Mesothelial cell of epicardium (in vitro differentiated cells): ENCODE measurements at regions not wholly inside any gene's neighbourhood (a gene's known extent, or its start where the extent isn't known, plus 50 kb on each side); places are given as distances from the start of the nearest gene placed in this dataset.

Experiments used
- DNase-seq, 2 experiments: peaks; one replicate each; pipeline ENCODE4 v3.0.0; 2021; ENCODE audit warnings: low spot score in 2 of 2; ENCODE audit not compliant: unreplicated experiment in 2 of 2
- H3K27ac Mint-ChIP-seq: 2 replicates; pipeline ENCODE4 v1.8.0; 2021; ENCODE audit warnings: mixed read lengths
- H3K27me3 Mint-ChIP-seq: 2 replicates; pipeline ENCODE4 v1.8.0; 2021; ENCODE audit warnings: low read depth, mixed read lengths
- H3K36me3 Mint-ChIP-seq: 2 replicates; pipeline ENCODE4 v1.8.0; 2021; ENCODE audit warnings: mixed read lengths
- H3K4me1 Mint-ChIP-seq: 2 replicates; pipeline ENCODE4 v1.8.0; 2021; ENCODE audit warnings: mixed read lengths
- H3K4me3 Mint-ChIP-seq: 2 replicates; pipeline ENCODE4 v1.8.0; 2021; ENCODE audit warnings: mild to moderate bottlenecking, moderate library complexity, mixed read lengths
- H3K9me3 Mint-ChIP-seq: 2 replicates; pipeline ENCODE4 v1.8.0; 2021; ENCODE audit warnings: mixed read lengths
- TF ChIP-seq, protein P1 (sequence below): fragments of 200-600 bp; sonication (generic); IDR thresholded peaks from one replicate; pipeline ENCODE4 v1.5.0; 2021; ENCODE audit warnings: antibody characterized with exemption; ENCODE audit not compliant: unreplicated experiment

DNA sequence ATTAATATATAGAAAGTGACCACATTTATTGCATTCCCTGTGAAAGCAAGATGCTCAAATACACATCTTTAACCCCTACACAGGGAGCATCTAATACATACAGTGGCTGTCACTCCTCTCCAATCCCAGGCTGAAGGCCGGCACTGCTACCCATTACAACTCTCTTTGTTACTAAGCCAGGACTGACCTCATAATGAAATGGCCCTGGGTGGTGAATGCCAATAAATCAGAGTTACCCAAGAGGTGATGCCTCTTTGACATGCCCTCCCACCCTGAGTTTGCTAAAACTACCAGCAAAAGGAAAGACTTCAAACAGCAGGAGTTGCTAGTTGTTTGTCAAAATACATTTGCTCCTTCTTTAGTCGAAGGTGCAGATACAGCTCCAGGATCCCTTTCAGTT is 214.2 kb downstream of the FOXA2 start:
- Mint-ChIP-seq H3K4me3 (no peak overlapping the region), H3K27me3 (peaks cover 80% of the 10 kb centered on the region), H3K4me1 (peaks cover 3% of the 10 kb centered on the region), H3K9me3 (no peaks in the 10 kb centered on the region), H3K27ac (no peak overlapping the region), H3K36me3 (no peaks in the 10 kb centered on the region)
- TF ChIP-seq, protein P1, sequence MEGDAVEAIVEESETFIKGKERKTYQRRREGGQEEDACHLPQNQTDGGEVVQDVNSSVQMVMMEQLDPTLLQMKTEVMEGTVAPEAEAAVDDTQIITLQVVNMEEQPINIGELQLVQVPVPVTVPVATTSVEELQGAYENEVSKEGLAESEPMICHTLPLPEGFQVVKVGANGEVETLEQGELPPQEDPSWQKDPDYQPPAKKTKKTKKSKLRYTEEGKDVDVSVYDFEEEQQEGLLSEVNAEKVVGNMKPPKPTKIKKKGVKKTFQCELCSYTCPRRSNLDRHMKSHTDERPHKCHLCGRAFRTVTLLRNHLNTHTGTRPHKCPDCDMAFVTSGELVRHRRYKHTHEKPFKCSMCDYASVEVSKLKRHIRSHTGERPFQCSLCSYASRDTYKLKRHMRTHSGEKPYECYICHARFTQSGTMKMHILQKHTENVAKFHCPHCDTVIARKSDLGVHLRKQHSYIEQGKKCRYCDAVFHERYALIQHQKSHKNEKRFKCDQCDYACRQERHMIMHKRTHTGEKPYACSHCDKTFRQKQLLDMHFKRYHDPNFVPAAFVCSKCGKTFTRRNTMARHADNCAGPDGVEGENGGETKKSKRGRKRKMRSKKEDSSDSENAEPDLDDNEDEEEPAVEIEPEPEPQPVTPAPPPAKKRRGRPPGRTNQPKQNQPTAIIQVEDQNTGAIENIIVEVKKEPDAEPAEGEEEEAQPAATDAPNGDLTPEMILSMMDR: no peak
- DNase-seq: no peak

- peaks cover 1% of the 10 kb centered on the region for H3K9me3 Mint-ChIP-seq
- no peak overlapping the region for H3K27ac Mint-ChIP-seq
- TF ChIP-seq, protein P1: no peak
- H3K36me3 Mint-ChIP-seq: no peaks in the 10 kb centered on the region
- no peaks in the 10 kb centered on the region for H3K4me1 Mint-ChIP-seq
- no peak overlapping the region for H3K4me3 Mint-ChIP-seq
- peaks cover 83% of the 10 kb centered on the region for H3K27me3 Mint-ChIP-seq
- DNase-seq: no peak
These were observed 215.3 kb downstream of the FOXA2 start for GRCh38 chr20:22369100-22369499.

DNA sequence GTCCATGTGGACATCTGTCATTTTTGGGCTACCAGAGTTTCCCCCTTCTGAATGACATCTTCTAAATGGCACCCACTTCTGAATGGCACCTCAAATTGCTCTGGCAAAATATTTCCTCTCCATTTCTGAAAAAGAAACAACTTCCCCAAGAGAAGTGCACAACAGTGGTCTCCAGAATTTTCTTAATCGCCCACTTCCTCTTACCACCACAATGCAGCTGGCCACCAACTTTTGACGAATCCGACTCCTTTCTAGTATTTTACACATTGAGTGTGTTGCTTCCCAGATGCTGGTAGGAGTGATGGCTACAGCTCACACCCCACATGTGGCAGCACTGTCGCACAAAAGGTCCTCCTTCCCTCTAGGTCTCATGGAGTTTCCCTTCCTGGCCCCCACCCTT is 216.1 kb downstream of the FOXA2 start:
- TF ChIP-seq, protein P1: no peak
- Mint-ChIP-seq H3K9me3 (peaks cover 8% of the 10 kb centered on the region), H3K4me3 (no peak overlapping the region), H3K4me1 (no peaks in the 10 kb centered on the region), H3K27ac (no peak overlapping the region), H3K27me3 (peaks cover 85% of the 10 kb centered on the region), H3K36me3 (no peaks in the 10 kb centered on the region)
- no peak for DNase-seq

DNA sequence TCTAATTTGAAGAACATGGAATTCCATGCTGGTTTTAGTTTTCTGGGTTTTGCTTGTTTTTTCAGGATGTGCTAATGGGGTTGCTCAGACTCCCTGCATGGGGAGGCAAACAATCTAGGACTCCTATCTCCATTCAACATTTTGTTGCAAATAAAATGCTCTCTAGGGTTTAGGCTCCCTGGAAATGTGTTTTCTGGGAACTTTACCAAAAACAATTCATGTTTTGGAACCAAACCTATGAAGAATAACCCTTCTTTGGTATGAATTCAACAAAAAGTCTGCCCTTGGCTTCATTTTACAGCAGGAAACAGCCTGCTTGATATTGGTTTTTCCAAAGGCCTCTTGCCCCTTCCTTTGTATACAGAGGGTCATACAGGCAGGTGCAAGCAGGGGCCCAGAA is 217.7 kb downstream of the FOXA2 start:
- H3K36me3 Mint-ChIP-seq: no peaks in the 10 kb centered on the region
- no peak overlapping the region for H3K4me3 Mint-ChIP-seq
- TF ChIP-seq, protein P1: no peak
- H3K27ac Mint-ChIP-seq: no peak overlapping the region
- peaks cover 74% of the 10 kb centered on the region for H3K27me3 Mint-ChIP-seq
- H3K4me1 Mint-ChIP-seq: no peaks in the 10 kb centered on the region
- DNase-seq: no peak
- H3K9me3 Mint-ChIP-seq: peaks cover 8% of the 10 kb centered on the region

DNA sequence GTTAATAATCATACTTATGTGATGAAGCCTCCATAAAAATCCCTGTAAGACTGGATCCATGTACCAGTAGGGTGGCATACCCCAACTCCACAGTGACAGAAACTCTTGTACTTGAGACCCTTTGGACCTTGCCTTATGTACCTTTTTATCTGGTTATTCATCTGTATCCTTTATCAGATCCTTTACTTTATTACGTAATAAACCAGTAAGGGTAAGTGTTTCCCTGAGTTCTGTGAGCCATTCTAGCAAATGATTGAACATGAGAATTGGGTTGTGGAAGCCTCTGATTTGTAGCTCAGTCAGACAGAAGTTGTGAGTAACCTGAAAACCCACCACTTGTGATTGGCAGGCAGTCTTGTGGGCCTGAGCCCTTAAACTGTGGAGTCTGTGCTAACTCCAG is 229.7 kb downstream of the FOXA2 start:
- TF ChIP-seq, protein P1: no peak
- Mint-ChIP-seq H3K4me3 (no peak overlapping the region), H3K4me1 (no peaks in the 10 kb centered on the region), H3K9me3 (no peaks in the 10 kb centered on the region), H3K27me3 (peaks cover 58% of the 10 kb centered on the region), H3K27ac (no peak overlapping the region), H3K36me3 (no peaks in the 10 kb centered on the region)
- no peak for DNase-seq

GRCh38 chr20:22353586-22353985 is 230.8 kb downstream of the FOXA2 start:
- TF ChIP-seq, protein P1: no peak
- H3K27me3 Mint-ChIP-seq: peaks cover 59% of the 10 kb centered on the region

More at GRCh38 chr20:22353586-22353985, 230.8 kb downstream of the FOXA2 start:
- H3K27ac Mint-ChIP-seq: no peak overlapping the region
- peaks cover 2% of the 10 kb centered on the region for H3K4me1 Mint-ChIP-seq
- no peaks in the 10 kb centered on the region for H3K36me3 Mint-ChIP-seq
- H3K4me3 Mint-ChIP-seq: no peak overlapping the region
- no peak for DNase-seq
- no peaks in the 10 kb centered on the region for H3K9me3 Mint-ChIP-seq
